MM.1S (cell line): ENCODE measurements at regions not wholly inside any gene's neighbourhood (a gene's known extent, or its start where the extent isn't known, plus 50 kb on each side); places are given as distances from the start of the nearest gene placed in this dataset.

Source experiments
- DNase-seq: peaks from one replicate; pipeline ENCODE4 v3.0.0-alpha.2; 2015
- H2AFZ ChIP-seq: fragments of 300-600 bp; sonication (generic); 2 replicates; pipeline ENCODE4 v1.6.0; 2016; ENCODE audit warnings: antibody characterized with exemption, low read length
- H3F3A ChIP-seq: fragments of 300-600 bp; sonication (generic); 2 replicates; pipeline ENCODE4 v1.6.1; 2016; ENCODE audit warnings: mild to moderate bottlenecking, antibody characterized with exemption, low read length, moderate library complexity, mixed read lengths; ENCODE audit not compliant: insufficient read depth
- H3K27ac ChIP-seq: fragments of 300-600 bp; sonication (generic); 2 replicates; pipeline ENCODE4 v1.5.1; 2016; ENCODE audit warnings: mild to moderate bottlenecking, low read length
- H3K27me3 ChIP-seq: fragments of 300-600 bp; sonication (generic); replicated peaks from 2 replicates; pipeline ENCODE4 v1.6.0; 2016; ENCODE audit warnings: low read length; ENCODE audit not compliant: insufficient read depth
- H3K36me3 ChIP-seq: fragments of 300-600 bp; sonication (generic); replicated peaks from 2 replicates; pipeline ENCODE4 v1.6.1; 2016; ENCODE audit warnings: mild to moderate bottlenecking, low read length, mixed read lengths; ENCODE audit not compliant: insufficient read depth
- H3K4me1 ChIP-seq: fragments of 300-600 bp; sonication (generic); 2 replicates; pipeline ENCODE4 v1.6.1; 2016; ENCODE audit warnings: low read length, mixed read lengths
- H3K4me2 ChIP-seq: fragments of 300-600 bp; sonication (generic); 2 replicates; pipeline ENCODE4 v1.6.0; 2016; ENCODE audit warnings: low read depth, low read length
- H3K4me3 ChIP-seq: fragments of 300-600 bp; sonication (generic); 2 replicates; pipeline ENCODE4 v1.5.1; 2016; ENCODE audit warnings: low read length, mixed read lengths
- H3K79me2 ChIP-seq: fragments of 300-600 bp; sonication (generic); 2 replicates; pipeline ENCODE4 v1.6.1; 2016; ENCODE audit warnings: mixed run types, low read length, mixed read lengths
- H3K9ac ChIP-seq: fragments of 300-600 bp; sonication (generic); 2 replicates; pipeline ENCODE4 v1.6.1; 2016; ENCODE audit warnings: low read length, mixed read lengths
- H3K9me2 ChIP-seq: fragments of 300-600 bp; sonication (generic); replicated peaks from 2 replicates; pipeline ENCODE4 v1.6.1; 2016; ENCODE audit warnings: mild to moderate bottlenecking, low read length, mixed read lengths; ENCODE audit not compliant: insufficient read depth
- H3K9me3 ChIP-seq: fragments of 300-600 bp; sonication (generic); replicated peaks from 2 replicates; pipeline ENCODE4 v1.6.1; 2016; ENCODE audit warnings: mild to moderate bottlenecking, low read length, mixed read lengths; ENCODE audit not compliant: insufficient read depth
- H4K20me1 ChIP-seq: fragments of 300-600 bp; sonication (generic); 2 replicates; pipeline ENCODE4 v1.6.1; 2016; ENCODE audit warnings: mild to moderate bottlenecking, low read length, moderate library complexity, mixed read lengths; ENCODE audit not compliant: insufficient read depth
- CTCF ChIP-seq: fragments of 300-600 bp; sonication (generic); IDR thresholded peaks from 2 replicates; pipeline ENCODE4 v1.5.1; 2016; ENCODE audit warnings: antibody characterized with exemption, low read length, mixed read lengths
- EZH2 ChIP-seq: fragments of 300-600 bp; sonication (generic); optimal IDR thresholded peaks from 2 replicates; pipeline ENCODE3; 2017; ENCODE audit warnings: low read depth, mild to moderate bottlenecking, antibody characterized with exemption, low read length, mixed read lengths
- EZH2phosphoT487 ChIP-seq: fragments of 300-600 bp; sonication (generic); IDR thresholded peaks from 2 replicates; pipeline ENCODE4 v1.6.1; 2018; ENCODE audit warnings: antibody characterized with exemption, low read length

GRCh38 chr3:95272166-95272565 is 1209.3 kb downstream of the NSUN3 start:
- H4K20me1 ChIP-seq = no peaks in the 10 kb centered on the region
- H3K4me3 ChIP-seq = no peak overlapping the region
- H3K4me1 ChIP-seq = no peaks in the 10 kb centered on the region
- no peak for DNase-seq
- no peaks in the 10 kb centered on the region for H3K79me2 ChIP-seq
- H3K9me3 ChIP-seq = no peaks in the 10 kb centered on the region
- H3K4me2 ChIP-seq = no peak overlapping the region
- no peak overlapping the region for H3K27ac ChIP-seq
- no peaks in the 10 kb centered on the region for H3K27me3 ChIP-seq
- no peak for TF ChIP-seq CTCF
- TF ChIP-seq EZH2phosphoT487 = no peak
- no peak for TF ChIP-seq EZH2
- no peaks in the 10 kb centered on the region for H3K36me3 ChIP-seq
- H3K9ac ChIP-seq = no peak overlapping the region
- no peaks in the 10 kb centered on the region for H3K9me2 ChIP-seq
- no peaks in the 10 kb centered on the region for H3F3A ChIP-seq
- no peak overlapping the region for H2AFZ ChIP-seq

- no peak for DNase-seq
- no peaks in the 10 kb centered on the region for H3K9me3 ChIP-seq
- H3F3A ChIP-seq = no peaks in the 10 kb centered on the region
- no peak for TF ChIP-seq EZH2
- no peak for TF ChIP-seq CTCF
- no peak for TF ChIP-seq EZH2phosphoT487
- no peak overlapping the region for H3K4me2 ChIP-seq
- H3K27me3 ChIP-seq = no peaks in the 10 kb centered on the region
- no peak overlapping the region for H3K27ac ChIP-seq
- H3K9me2 ChIP-seq = no peaks in the 10 kb centered on the region
- no peaks in the 10 kb centered on the region for H4K20me1 ChIP-seq
- H2AFZ ChIP-seq = no peak overlapping the region
- no peaks in the 10 kb centered on the region for H3K79me2 ChIP-seq
- no peak overlapping the region for H3K4me3 ChIP-seq
- H3K36me3 ChIP-seq = no peaks in the 10 kb centered on the region
- no peaks in the 10 kb centered on the region for H3K4me1 ChIP-seq
- H3K9ac ChIP-seq = no peak overlapping the region
These were observed 1209.9 kb downstream of the NSUN3 start for GRCh38 chr3:95272781-95273180.

- Histone ChIP-seq H3K27ac (no peak overlapping the region), H3K4me3 (no peak overlapping the region), H3K4me2 (no peak overlapping the region)
These were observed 1214.8 kb downstream of the NSUN3 start for GRCh38 chr3:95277613-95278012.

More at GRCh38 chr3:95277613-95278012, 1214.8 kb downstream of the NSUN3 start:
- H3K9me2 ChIP-seq = no peaks in the 10 kb centered on the region
- no peaks in the 10 kb centered on the region for H3F3A ChIP-seq
- no peaks in the 10 kb centered on the region for H4K20me1 ChIP-seq
- DNase-seq = no peak
- H3K4me1 ChIP-seq = no peaks in the 10 kb centered on the region
- H3K27me3 ChIP-seq = no peaks in the 10 kb centered on the region
- no peak overlapping the region for H2AFZ ChIP-seq
- H3K79me2 ChIP-seq = no peaks in the 10 kb centered on the region
- TF ChIP-seq CTCF (no peak), EZH2 (no peak), EZH2phosphoT487 (no peak)
- H3K9me3 ChIP-seq = no peaks in the 10 kb centered on the region
- H3K36me3 ChIP-seq = no peaks in the 10 kb centered on the region
- H3K9ac ChIP-seq = no peak overlapping the region
